Natural killer cell (primary cell): ENCODE measurements at regions not wholly inside any gene's neighbourhood (a gene's known extent, or its start where the extent isn't known, plus 50 kb on each side); places are given as distances from the start of the nearest gene placed in this dataset.

Experiments
- ATAC-seq, 3 donors: fragments of 150-1000 bp in 2 of 3; fragments of 200-7000 bp in 1 of 3; cut with Tn5 transposase; 1 replicate in 1 of 3; 2 replicates in 2 of 3; pipeline ENCODE4 v1.10.0; 2021; ENCODE audit warnings: mild to moderate bottlenecking in 2 of 3, moderate library complexity in 2 of 3
- DNase-seq, 2 donors: peaks; one replicate each; pipeline versions ENCODE4 v3.0.0 to v3.0.0-alpha.2; 2013 to 2021; ENCODE audit warnings: mixed read lengths in 1 of 2
- H3K27ac ChIP-seq: one replicate; pipeline ENCODE4 v1.5.1; 2013; ENCODE audit warnings: mild to moderate bottlenecking, low read length
- H3K27me3 ChIP-seq: one replicate; pipeline ENCODE4 v1.6.1; 2013; ENCODE audit warnings: low read length; ENCODE audit not compliant: control insufficient read depth, insufficient read depth
- H3K36me3 ChIP-seq: one replicate; pipeline ENCODE4 v1.6.1; 2013; ENCODE audit warnings: low read length; ENCODE audit not compliant: control insufficient read depth, insufficient read depth
- H3K4me1 ChIP-seq: one replicate; pipeline ENCODE4 v1.6.1; 2013; ENCODE audit warnings: low read length; ENCODE audit not compliant: control insufficient read depth, insufficient read depth
- H3K4me3 ChIP-seq: one replicate; pipeline ENCODE4 v1.5.1; 2013; ENCODE audit warnings: low read length
- H3K9me3 ChIP-seq: one replicate; pipeline ENCODE4 v1.6.1; 2013; ENCODE audit warnings: low read length; ENCODE audit not compliant: control insufficient read depth, insufficient read depth
- H3K27ac Mint-ChIP-seq, 2 donors: one replicate each; pipeline ENCODE4 v1.8.0; 2022; ENCODE audit warnings: mild to moderate bottlenecking in 2 of 2, mixed read lengths in 2 of 2, moderate library complexity in 1 of 2
- H3K27me3 Mint-ChIP-seq, 2 donors: one replicate each; pipeline ENCODE4 v1.8.0; 2022; ENCODE audit warnings: low read depth in 2 of 2, mixed read lengths in 2 of 2
- H3K36me3 Mint-ChIP-seq: one replicate; pipeline ENCODE4 v1.8.0; 2022; ENCODE audit warnings: mixed read lengths
- H3K4me1 Mint-ChIP-seq, 2 donors: one replicate each; pipeline ENCODE4 v1.8.0; 2022; ENCODE audit warnings: mixed read lengths in 2 of 2
- H3K4me3 Mint-ChIP-seq: one replicate; pipeline ENCODE4 v1.8.0; 2022; ENCODE audit warnings: mild to moderate bottlenecking, moderate library complexity, mixed read lengths
- H3K9me3 Mint-ChIP-seq, 2 donors: one replicate each; pipeline ENCODE4 v1.8.0; 2022; ENCODE audit warnings: mixed read lengths in 2 of 2
- WGBS: methylation state at CpG from one replicate; pipeline ENCODE4 v1.1.7; 2013; ENCODE audit warnings: missing lambda C conversion rate; ENCODE audit not compliant: insufficient coverage; 5-methylcytosine and 5-hydroxymethylcytosine counted together
- intact Hi-C: fragments of 100-400 bp; cut with micrococcal nuclease; formaldehyde crosslinking; loops from one replicate; pipeline ENCODE4 v1.14.2; 2022
- TF ChIP-seq, protein P1 (sequence below): fragments of 200-600 bp; IDR thresholded peaks from one replicate; pipeline ENCODE4 v1.8.0; 2022; ENCODE audit warnings: antibody characterized with exemption

- no peaks in the 10 kb centered on the region for H3K4me1 ChIP-seq
- Mint-ChIP-seq H3K9me3 (peaks cover 2 to 7% of the 10 kb centered on the region in 2 donors), H3K36me3 (peaks cover under 1% of the 10 kb centered on the region), H3K27me3 (no peaks in the 10 kb centered on the region), H3K4me3 (no peak overlapping the region), H3K4me1 (no peaks in the 10 kb centered on the region), H3K27ac (no peak overlapping the region)
- H3K27ac ChIP-seq = no peak overlapping the region
- ATAC-seq = no peak
- H3K9me3 ChIP-seq = peaks cover 25% of the 10 kb centered on the region
- WGBS = 56% methylated on average over 1 of the region's 2 CpGs
- no peaks in the 10 kb centered on the region for H3K27me3 ChIP-seq
- TF ChIP-seq, protein P1, sequence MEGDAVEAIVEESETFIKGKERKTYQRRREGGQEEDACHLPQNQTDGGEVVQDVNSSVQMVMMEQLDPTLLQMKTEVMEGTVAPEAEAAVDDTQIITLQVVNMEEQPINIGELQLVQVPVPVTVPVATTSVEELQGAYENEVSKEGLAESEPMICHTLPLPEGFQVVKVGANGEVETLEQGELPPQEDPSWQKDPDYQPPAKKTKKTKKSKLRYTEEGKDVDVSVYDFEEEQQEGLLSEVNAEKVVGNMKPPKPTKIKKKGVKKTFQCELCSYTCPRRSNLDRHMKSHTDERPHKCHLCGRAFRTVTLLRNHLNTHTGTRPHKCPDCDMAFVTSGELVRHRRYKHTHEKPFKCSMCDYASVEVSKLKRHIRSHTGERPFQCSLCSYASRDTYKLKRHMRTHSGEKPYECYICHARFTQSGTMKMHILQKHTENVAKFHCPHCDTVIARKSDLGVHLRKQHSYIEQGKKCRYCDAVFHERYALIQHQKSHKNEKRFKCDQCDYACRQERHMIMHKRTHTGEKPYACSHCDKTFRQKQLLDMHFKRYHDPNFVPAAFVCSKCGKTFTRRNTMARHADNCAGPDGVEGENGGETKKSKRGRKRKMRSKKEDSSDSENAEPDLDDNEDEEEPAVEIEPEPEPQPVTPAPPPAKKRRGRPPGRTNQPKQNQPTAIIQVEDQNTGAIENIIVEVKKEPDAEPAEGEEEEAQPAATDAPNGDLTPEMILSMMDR = no peak
- no peak for DNase-seq
- H3K36me3 ChIP-seq = no peaks in the 10 kb centered on the region
- H3K4me3 ChIP-seq = no peak overlapping the region
- intact Hi-C loops = no loop called here
Observed at GRCh38 chr11:106548406-106548805, 469.9 kb downstream of the GUCY1A2 start.

DNA sequence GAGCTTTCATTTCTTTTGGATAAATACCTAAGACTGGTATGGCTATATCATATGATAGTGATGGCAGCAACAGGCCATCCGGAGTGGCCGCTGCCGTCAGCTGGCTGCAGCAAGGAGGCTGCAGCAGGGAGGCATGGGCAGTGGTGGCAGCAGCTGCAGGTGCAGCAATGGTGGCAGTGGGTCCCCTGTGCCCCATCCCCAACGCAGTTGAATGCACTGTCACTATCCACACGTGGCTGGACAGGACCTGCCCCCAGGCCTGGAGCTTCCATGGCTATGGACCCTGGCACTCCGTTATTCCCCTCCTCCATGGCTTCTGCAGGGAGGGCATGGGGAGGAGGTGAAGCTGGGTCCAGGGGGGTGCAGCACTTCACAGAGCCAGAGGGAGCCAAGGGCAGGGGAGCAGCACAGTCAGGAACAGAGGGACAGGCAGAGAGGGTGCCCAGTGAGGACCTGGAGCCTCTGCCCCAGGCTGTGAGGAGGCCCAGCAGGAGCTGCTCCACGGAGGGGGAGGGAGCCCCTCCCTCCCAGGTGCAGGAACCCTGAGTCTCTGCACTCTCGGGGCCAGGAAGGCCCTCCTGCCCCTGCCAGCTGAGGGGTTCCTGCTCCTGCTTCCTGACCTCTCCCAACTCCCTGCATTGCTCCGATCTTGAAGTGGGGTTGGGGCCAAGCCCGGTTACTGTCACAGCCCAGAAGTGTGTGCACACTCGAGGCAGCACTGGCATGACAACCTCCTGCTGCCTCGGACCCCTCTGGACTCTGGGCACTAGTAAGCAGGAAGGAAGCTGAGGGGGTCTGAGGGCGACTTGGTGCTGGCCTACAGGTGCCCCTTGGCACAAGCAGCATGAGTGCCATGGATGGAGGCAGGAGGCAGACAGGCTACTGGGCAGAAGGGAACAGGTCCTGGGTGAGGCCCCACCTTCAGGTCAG is 466.3 kb downstream of the GUCY1A2 start:
- no peak overlapping the region for H3K4me3 Mint-ChIP-seq
- no peaks in the 10 kb centered on the region for H3K36me3 Mint-ChIP-seq
- Histone ChIP-seq H3K9me3 (peaks cover 24% of the 10 kb centered on the region), H3K27me3 (no peaks in the 10 kb centered on the region), H3K4me3 (no peak overlapping the region), H3K27ac (no peak overlapping the region), H3K4me1 (no peaks in the 10 kb centered on the region), H3K36me3 (no peaks in the 10 kb centered on the region)
- no peak for DNase-seq
- H3K9me3 Mint-ChIP-seq = peaks cover 2 to 3% of the 10 kb centered on the region in 2 donors
- ATAC-seq = no peak
- no peaks in the 10 kb centered on the region for H3K27me3 Mint-ChIP-seq
- no peak overlapping the region for H3K27ac Mint-ChIP-seq
- H3K4me1 Mint-ChIP-seq = no peaks in the 10 kb centered on the region
- TF ChIP-seq, protein P1 = no peak
- WGBS = 83% methylated on average over 13 of the region's 13 CpGs
- intact Hi-C loops = no loop called here

DNA sequence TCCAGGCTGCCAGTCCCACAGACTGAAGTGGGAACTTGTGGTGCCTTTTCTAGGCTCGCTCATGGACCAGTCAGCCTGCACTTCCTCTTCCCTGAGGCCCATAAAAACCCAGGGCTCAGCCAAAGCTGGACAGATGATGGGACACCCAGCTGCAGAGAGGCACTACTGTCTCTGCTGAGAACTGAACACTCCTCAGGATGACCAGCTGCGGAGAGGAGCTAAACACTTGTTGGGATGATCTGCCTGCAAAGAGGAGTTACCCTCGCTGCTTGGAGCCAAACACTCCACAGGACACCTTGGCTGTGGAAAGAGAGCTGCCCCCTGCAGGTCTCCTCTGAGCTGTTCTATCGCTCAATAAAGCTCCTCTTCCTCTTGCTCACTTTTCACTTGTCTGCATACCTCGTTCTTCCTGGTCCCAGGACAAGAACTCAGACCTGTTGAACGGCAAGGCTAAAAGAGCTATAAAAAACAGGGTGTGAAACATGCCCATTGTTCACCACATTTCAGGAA is 465.5 kb downstream of the GUCY1A2 start:
- no peaks in the 10 kb centered on the region for H3K36me3 ChIP-seq
- Mint-ChIP-seq H3K9me3 (peaks cover 2 to 5% of the 10 kb centered on the region in 2 donors), H3K27me3 (no peaks in the 10 kb centered on the region), H3K27ac (no peak overlapping the region), H3K36me3 (no peaks in the 10 kb centered on the region), H3K4me3 (no peak overlapping the region), H3K4me1 (no peaks in the 10 kb centered on the region)
- ATAC-seq = no peak
- intact Hi-C loops = no loop called here
- peaks cover 24% of the 10 kb centered on the region for H3K9me3 ChIP-seq
- TF ChIP-seq, protein P1 = no peak
- H3K27me3 ChIP-seq = no peaks in the 10 kb centered on the region
- no peaks in the 10 kb centered on the region for H3K4me1 ChIP-seq
- no peak for DNase-seq
- no peak overlapping the region for H3K4me3 ChIP-seq
- WGBS = 86% methylated on average over 6 of the region's 6 CpGs
- H3K27ac ChIP-seq = no peak overlapping the region
